ENCODE measurements at regions not wholly inside any gene's neighbourhood (a gene's known extent, or its start where the extent isn't known, plus 50 kb on each side); places are given as distances from the start of the nearest gene placed in this dataset.

DNA sequence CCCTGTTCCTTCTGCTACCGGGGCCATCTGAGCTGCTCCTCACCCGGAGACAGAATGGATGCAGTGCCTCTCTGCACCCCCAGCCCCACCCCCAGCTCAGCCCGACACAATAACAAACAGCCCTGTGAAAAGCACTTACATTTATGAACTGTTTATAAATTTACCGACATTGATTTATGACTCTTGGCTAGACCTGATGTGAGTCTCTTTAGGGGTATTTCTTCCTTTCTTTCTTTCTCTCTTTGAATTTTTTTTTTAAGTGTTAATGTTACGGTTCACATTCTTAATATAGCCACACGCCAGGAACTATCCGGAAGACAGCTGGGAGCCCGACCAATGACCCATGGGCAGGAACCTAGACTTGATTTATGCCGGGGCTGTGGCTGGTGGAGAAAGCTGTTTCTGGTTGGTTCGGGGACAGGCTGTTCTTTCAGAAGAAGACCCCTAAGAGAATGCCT is 266.3 kb downstream of the CDC5L start:
- no peak for TF ChIP-seq POLR2A (IDR thresholded peaks at IDR 0.05)
- TF ChIP-seq, protein P1, sequence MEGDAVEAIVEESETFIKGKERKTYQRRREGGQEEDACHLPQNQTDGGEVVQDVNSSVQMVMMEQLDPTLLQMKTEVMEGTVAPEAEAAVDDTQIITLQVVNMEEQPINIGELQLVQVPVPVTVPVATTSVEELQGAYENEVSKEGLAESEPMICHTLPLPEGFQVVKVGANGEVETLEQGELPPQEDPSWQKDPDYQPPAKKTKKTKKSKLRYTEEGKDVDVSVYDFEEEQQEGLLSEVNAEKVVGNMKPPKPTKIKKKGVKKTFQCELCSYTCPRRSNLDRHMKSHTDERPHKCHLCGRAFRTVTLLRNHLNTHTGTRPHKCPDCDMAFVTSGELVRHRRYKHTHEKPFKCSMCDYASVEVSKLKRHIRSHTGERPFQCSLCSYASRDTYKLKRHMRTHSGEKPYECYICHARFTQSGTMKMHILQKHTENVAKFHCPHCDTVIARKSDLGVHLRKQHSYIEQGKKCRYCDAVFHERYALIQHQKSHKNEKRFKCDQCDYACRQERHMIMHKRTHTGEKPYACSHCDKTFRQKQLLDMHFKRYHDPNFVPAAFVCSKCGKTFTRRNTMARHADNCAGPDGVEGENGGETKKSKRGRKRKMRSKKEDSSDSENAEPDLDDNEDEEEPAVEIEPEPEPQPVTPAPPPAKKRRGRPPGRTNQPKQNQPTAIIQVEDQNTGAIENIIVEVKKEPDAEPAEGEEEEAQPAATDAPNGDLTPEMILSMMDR (IDR thresholded peaks at IDR 0.05) = no peak
